ENCODE measurements at regions not wholly inside any gene's neighbourhood (a gene's known extent, or its start where the extent isn't known, plus 50 kb on each side); places are given as distances from the start of the nearest gene placed in this dataset.

- DNase-seq (ENCODE audit: low spot score) = no peak
- no peak overlapping the region for H3K9ac ChIP-seq
- no peaks in the 10 kb centered on the region for H3K27me3 ChIP-seq
- no peaks in the 10 kb centered on the region for H4K20me1 ChIP-seq (ENCODE audit: low read depth)
- no peaks in the 10 kb centered on the region for H3F3A ChIP-seq (ENCODE audit: low read depth)
- Mint-ChIP-seq H3K27ac (peak overlapping the region; percentile 58), H3K9me3 (peaks cover 10% of the 10 kb centered on the region), H3K4me1 (peaks cover 16% of the 10 kb centered on the region), H3K36me3 (no peaks in the 10 kb centered on the region), H3K27me3 (ENCODE audit: insufficient read depth, low read depth) (peaks cover 10% of the 10 kb centered on the region), H3K4me3 (no peak overlapping the region)
- H3K27ac ChIP-seq = no peak overlapping the region
- no peaks in the 10 kb centered on the region for H3K4me1 ChIP-seq
- no peaks in the 10 kb centered on the region for H3K79me2 ChIP-seq (ENCODE audit: low read depth)
- H2AFZ ChIP-seq (replicated peaks) = no peak overlapping the region
- no peak overlapping the region for H3K4me3 ChIP-seq
- H3K36me3 ChIP-seq = no peaks in the 10 kb centered on the region
- no peak overlapping the region for H3K4me2 ChIP-seq
- TF ChIP-seq EZH2 (IDR thresholded peaks at IDR 0.05) = no peak
- no peak for TF ChIP-seq EZH2phosphoT487 (IDR thresholded peaks at IDR 0.05)
- TF ChIP-seq CTCF (IDR thresholded peaks at IDR 0.05) = no peak
- no peaks in the 10 kb centered on the region for H3K9me3 ChIP-seq (ENCODE audit: low read depth)
These were observed 62.4 kb upstream of the LRP8 start for GRCh38 chr1:53390261-53390660.

DNA sequence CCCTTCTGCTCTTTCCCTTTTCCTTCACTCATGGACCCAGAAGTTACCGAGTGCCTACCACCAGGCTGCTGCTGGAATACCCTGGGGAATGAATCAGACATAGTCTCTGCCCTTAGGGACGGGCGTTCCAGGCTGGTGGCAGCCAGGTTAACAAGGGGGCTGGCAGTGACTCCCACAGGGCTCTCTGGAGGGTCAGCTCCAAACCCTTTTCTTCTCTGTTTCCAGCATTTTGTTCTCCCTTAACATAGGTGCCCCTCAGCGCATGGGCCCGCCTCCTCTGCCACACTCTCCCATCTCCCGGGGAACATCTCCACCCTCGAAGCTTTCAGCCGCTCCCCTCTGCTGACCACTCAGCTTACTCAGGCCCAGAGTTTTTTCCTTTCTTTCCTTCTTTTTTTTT is 62.9 kb upstream of the LRP8 start:
- Histone ChIP-seq H3K27ac (no peak overlapping the region), H3K9ac (no peak overlapping the region), H2AFZ (replicated peaks) (no peak overlapping the region), H3K36me3 (no peaks in the 10 kb centered on the region), H3K27me3 (no peaks in the 10 kb centered on the region), H4K20me1 (ENCODE audit: low read depth) (no peaks in the 10 kb centered on the region), H3K4me3 (no peak overlapping the region), H3K4me1 (no peaks in the 10 kb centered on the region), H3K79me2 (ENCODE audit: low read depth) (no peaks in the 10 kb centered on the region), H3K9me3 (ENCODE audit: low read depth) (no peaks in the 10 kb centered on the region), H3F3A (ENCODE audit: low read depth) (no peaks in the 10 kb centered on the region), H3K4me2 (no peak overlapping the region)
- Mint-ChIP-seq H3K9me3 (peaks cover 10% of the 10 kb centered on the region), H3K27ac (peak overlapping the region; percentile 28), H3K36me3 (no peaks in the 10 kb centered on the region), H3K27me3 (ENCODE audit: insufficient read depth, low read depth) (peaks cover 10% of the 10 kb centered on the region), H3K4me1 (peaks cover 16% of the 10 kb centered on the region), H3K4me3 (no peak overlapping the region)
- DNase-seq (ENCODE audit: low spot score) = no peak
- TF ChIP-seq EZH2 (IDR thresholded peaks at IDR 0.05) (no peak), EZH2phosphoT487 (IDR thresholded peaks at IDR 0.05) (no peak), CTCF (IDR thresholded peaks at IDR 0.05) (no peak)

- peaks cover 20% of the 10 kb centered on the region for H3K4me1 Mint-ChIP-seq
- H3K9ac ChIP-seq = no peak overlapping the region
- peaks cover 10% of the 10 kb centered on the region for H3K9me3 Mint-ChIP-seq
- H3K79me2 ChIP-seq (ENCODE audit: low read depth) = no peaks in the 10 kb centered on the region
- H3K4me2 ChIP-seq = no peak overlapping the region
- H3K36me3 Mint-ChIP-seq = no peaks in the 10 kb centered on the region
- H3K4me3 Mint-ChIP-seq = peak overlapping the region; percentile 9
- no peak for DNase-seq (ENCODE audit: low spot score)
- peaks cover 8% of the 10 kb centered on the region for H3K27me3 Mint-ChIP-seq (ENCODE audit: insufficient read depth, low read depth)
- TF ChIP-seq EZH2phosphoT487 (IDR thresholded peaks at IDR 0.05) (no peak), EZH2 (IDR thresholded peaks at IDR 0.05) (no peak), CTCF (IDR thresholded peaks at IDR 0.05) (no peak)
- no peaks in the 10 kb centered on the region for H3K27me3 ChIP-seq
- H3K4me1 ChIP-seq = peaks cover 1% of the 10 kb centered on the region
- H3K4me3 ChIP-seq = no peak overlapping the region
- H4K20me1 ChIP-seq (ENCODE audit: low read depth) = no peaks in the 10 kb centered on the region
- H2AFZ ChIP-seq (replicated peaks) = no peak overlapping the region
- H3K27ac ChIP-seq = no peak overlapping the region
- H3F3A ChIP-seq (ENCODE audit: low read depth) = no peaks in the 10 kb centered on the region
- no peaks in the 10 kb centered on the region for H3K9me3 ChIP-seq (ENCODE audit: low read depth)
- H3K36me3 ChIP-seq = no peaks in the 10 kb centered on the region
- H3K27ac Mint-ChIP-seq = no peak overlapping the region
These were observed 63.4 kb upstream of the LRP8 start for GRCh38 chr1:53391296-53391695.

Data from neural progenitor cell (in vitro differentiated cells).